CD4-positive, alpha-beta T cell treated with Interleukin-15 for 4 hours (primary cell): ENCODE measurements at regions not wholly inside any gene's neighbourhood (a gene's known extent, or its start where the extent isn't known, plus 50 kb on each side); places are given as distances from the start of the nearest gene placed in this dataset.

Source experiments
- DNase-seq: peaks from one replicate; pipeline ENCODE4 v3.0.0-alpha.2; 2020; ENCODE audit warnings: low spot score

DNA sequence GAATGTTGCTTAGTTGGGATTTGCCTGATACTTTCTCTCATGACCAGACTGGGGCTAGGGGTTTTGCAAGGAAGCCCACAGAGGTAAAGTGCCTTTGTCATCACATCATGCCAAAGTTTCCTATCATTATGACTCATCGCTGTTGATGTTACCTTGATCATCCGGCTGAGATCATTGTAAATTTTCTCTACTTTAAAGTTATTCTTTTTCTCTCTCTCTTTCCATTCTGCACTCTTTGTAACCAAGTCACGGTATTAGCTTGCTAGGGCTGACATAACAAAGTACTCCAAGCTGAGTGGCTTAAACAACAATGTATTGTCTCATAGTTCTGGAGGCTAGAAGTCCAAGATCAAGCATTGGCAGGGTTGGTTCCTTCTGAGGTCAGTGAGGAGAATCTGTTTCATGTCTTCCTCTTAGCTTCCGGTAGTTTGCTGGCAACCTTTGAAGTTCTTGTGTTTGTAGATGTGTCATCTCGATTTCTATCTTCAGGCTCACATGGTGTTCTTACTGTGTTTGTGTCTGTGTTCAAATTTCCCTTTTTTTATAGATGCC is 113.0 kb downstream of the DTHD1 start:
- peak; percentile 72 for DNase-seq

GRCh38 chr4:36399762-36400353 is 118.4 kb downstream of the DTHD1 start:
- peak; percentile 62 for DNase-seq

- no peak for DNase-seq
Measured at GRCh38 chr4:36402008-36402758, 120.8 kb downstream of the DTHD1 start.

DNA sequence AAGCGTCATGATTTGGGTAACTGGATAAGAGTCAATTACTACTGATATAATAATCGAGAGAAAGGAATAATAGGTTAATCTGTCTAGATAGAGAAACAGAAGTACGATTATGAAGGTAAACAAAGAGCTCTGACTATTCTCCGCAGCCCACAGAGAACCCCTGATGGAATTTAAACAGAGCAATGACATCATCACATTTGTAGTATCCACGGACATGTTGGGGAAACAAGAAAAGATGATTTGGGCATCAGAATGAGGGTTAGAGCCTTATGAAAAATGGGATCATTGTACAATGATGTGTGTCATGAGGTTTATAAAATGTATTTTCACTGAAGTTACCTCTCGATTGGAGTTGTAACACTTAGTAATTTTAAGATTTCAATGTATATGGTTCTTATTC is 129.9 kb downstream of the DTHD1 start:
- no peak for DNase-seq

DNA sequence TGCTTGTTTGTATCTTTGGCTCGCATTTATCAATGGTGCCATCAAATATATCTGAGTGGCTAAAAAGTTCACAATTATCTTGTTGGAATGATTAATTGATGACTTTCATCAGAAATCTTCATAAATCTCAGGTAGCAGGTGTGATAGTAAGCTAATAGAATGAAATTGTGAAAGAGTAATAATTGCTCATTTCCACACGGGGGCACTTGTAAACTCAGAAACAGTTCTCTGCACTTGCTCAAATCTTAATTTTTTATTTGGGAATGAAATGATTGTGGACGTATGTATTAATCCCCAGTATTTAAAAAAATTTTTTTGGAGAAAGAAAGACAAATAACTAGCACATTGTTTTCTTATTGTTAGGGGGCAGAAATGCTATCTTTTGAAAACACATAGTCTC is 132.8 kb downstream of the DTHD1 start:
- no peak for DNase-seq

- no peak for DNase-seq
Measured at GRCh38 chr4:36417146-36417545, 135.7 kb downstream of the DTHD1 start.

DNA sequence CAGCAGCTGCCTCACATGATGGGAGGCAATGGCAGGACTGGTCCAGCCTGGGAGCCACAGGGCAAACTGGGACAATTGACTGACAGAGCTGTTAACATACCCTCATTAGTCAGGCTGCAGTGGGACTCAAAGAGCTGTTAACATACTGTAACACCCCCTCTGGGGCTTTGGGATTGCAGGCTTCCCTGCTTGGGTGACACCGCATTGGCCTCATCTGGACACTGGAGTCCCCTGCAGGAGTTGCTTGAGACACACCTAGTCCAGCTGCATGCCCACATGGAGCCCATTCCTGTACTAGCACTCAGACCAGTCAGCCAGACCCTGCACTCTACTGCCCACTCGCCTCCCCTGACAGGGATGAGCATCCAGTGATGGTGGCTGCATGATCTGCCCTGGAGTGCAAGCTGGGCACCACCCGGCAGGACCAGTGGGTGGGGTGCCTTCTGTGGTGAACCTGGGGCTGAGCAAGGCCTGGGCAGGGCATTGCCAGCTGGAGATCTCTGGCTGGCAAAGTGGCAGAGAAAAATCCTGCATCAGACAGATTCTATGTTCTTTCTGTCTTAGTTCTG is 138.8 kb downstream of the DTHD1 start:
- no peak for DNase-seq

GRCh38 chr4:36422607-36423006 is 141.2 kb downstream of the DTHD1 start:
- DNase-seq: no peak

DNA sequence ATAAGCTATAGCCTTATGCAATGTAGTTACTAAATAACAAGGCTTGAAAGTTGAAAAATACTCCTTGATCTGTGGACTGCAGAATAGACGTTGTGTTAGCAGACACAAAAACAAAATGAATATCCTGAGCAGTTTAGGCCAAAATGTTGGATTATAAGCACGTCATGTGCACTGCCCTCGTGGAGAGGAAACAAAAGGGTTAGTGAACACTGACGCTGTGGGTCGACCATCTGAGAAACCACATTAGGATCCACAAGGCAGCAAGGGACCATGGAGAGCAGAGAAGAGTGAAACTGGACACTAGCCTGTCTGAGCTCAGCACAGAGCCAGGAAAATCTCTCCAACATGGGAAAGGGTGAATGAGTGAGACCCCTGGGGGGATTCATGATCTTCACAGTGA is 145.3 kb downstream of the DTHD1 start:
- DNase-seq: no peak

GRCh38 chr4:36427696-36428095 is 146.3 kb downstream of the DTHD1 start:
- no peak for DNase-seq

- no peak for DNase-seq
Measured at GRCh38 chr4:36432586-36432985, 151.2 kb downstream of the DTHD1 start.

DNA sequence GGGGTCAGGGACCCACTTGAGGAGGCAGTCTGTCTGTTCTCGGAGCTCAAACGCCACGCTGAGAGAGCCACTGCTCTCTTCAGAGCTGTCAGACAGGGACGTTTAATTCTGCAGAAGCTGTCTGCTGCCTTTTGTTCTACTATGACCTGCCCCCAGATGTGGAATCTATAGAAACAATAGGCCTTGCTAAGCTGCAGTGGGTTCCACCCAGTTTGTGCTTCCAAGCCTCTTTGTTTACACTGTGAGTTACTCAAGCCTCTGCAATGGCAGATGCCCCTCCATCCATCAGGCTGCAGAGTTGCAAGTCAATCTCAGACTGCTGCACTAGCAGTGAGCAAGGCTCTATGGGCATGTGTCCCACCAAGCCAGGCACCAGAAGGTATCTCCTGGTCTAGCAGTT is 158.1 kb downstream of the DTHD1 start:
- DNase-seq: no peak

DNA sequence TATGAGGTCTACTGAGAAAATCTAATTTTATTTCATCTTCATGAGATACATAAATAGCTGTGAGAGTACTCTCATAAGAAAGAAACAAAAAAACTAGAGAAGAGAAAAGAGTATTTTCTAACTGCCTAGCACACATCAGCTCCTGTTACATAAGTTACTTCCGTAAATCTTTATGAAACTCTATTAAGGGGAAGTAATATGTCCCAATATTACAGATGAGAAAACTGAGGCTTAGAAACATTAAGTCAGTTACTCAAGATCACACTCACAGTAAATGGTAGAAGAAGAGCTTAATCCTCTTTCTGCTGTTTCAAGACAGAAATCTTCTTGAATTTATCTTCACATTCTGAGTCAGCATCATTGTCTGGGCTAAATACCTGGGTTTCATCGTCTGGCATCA is 164.1 kb downstream of the DTHD1 start:
- DNase-seq: no peak

DNA sequence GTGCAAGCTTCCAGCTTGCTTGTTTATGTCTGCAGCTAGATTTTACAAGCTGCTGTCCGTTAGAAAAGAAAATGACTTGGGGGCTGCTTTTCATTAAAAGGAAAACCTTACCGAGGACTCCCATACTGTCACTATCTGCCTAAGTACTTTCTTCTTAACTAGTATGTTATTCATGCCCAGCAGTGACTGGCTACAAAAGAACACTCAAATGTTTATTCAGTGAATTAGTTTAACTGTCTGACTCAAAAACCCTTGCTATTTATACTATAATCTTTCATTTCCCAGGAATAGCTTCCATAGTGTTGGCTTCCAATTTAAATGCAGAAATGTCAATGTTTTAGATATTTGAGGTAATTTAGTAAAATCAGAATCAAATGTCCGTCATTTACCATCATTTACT is 164.9 kb downstream of the DTHD1 start:
- DNase-seq: no peak

GRCh38 chr4:36461344-36461743 is 179.9 kb downstream of the DTHD1 start:
- no peak for DNase-seq

DNA sequence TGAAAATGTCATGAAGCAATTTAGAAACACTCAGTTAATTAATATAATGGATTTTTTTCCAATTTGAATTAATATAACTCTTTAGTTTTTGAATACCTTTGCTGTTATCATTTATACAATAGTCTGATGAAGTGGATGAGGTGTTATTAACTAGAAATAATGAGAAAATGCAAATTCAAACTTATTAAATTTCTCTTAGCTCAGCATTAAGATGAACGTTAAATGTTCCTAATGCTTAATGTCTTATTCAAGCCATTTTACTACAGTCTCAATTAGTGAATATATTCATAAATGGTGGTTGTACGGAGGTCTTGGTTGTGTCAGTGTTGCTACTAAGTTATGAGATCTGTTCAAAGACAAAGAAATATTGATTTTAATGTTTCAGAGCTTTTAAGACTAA is 186.3 kb downstream of the DTHD1 start:
- no peak for DNase-seq

DNA sequence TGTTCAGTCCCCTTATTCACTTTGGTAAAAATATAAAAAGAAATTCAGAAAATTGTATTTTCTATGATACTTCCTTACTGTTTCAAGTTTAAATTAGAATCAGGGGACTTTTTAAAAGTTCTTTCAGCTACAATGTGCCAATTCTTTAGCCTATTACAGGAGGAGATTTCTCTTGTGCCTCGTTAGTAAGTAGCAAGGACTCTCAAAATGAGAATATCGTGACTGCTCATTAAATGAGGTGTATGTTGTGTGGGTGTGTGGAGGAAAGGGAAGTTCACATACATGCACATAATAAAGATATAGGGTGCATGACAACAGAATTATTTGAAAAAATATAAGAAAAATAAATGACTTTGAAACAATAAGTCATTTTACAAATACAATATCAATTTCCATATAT is 190.5 kb downstream of the DTHD1 start:
- no peak for DNase-seq

DNA sequence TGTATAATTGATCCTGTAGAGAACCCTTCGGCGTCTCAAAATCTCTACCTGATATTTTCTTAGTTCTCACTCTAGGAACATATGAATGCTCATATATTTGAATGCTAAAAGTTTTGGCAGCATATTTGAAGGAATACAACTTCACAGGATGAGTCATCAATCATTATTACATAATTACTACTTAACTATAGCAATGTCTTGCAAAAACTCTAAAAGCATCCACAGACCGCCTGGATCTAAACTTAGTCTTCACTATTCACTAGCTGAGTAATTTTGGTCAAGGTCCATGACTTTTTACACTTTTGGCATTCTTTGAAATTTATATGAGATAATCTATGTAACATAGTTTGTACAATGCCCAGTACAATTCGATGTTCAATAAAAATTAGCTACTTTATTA is 194.7 kb downstream of the DTHD1 start:
- DNase-seq: no peak

GRCh38 chr4:36477861-36478260 is 196.4 kb downstream of the DTHD1 start:
- no peak for DNase-seq

GRCh38 chr4:36485885-36486284 is 204.5 kb downstream of the DTHD1 start:
- no peak for DNase-seq

DNA sequence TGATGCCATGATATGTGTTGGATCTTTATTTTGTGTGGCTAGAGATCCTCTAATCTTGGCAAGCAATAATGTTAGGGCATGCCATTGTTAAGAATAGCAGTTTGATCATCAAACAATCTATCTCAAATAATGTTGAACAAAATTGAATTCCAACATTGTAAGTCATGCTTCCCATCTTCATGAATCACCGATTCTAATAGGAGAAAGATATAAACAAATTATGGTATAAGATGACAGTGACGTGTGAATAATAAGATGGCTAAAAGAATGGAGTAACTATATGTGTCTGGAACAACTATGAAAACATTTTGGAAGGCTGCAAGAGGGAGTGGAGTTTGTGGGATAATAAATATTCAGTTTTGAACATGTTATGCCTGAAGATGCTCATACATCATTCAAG is 208.4 kb downstream of the DTHD1 start:
- no peak for DNase-seq

DNA sequence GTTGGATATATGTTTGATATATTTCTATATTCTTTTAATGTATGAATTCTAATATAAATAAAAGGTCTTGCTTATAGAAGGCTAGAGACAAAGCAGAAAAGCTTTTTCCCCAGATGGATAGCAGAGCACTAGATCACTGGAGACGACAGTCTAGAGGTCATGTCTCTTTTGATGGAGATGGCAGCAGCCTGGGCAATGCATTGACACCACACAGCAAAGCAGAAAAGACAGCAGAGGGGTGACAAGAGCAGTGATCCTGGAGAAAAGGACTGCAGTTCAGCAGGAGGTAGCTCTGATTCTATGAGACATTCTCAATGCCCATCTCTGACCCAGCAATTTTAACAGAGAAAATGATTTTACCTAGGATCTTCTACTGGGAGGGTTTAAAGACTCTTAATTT is 210.6 kb downstream of the DTHD1 start:
- no peak for DNase-seq

GRCh38 chr4:36492590-36492989 is 211.2 kb downstream of the DTHD1 start:
- DNase-seq: no peak
